K562 (cell line): ENCODE measurements at regions not wholly inside any gene's neighbourhood (a gene's known extent, or its start where the extent isn't known, plus 50 kb on each side); places are given as distances from the start of the nearest gene placed in this dataset.
A peak's percentile ranks its signal among the peaks of the same experiment; 100 is the strongest.

Experiments used
- ATAC-seq: fragments of 200-7000 bp; cut with Tn5 transposase; 3 replicates; pipeline ENCODE4 v1.9.1; 2020; ENCODE audit warnings: moderate library complexity
- BruUV-seq: library from RNA; stranded (reverse); fragments of 400-500 nt; replicated peaks from 2 replicates; lab custom pipeline; 2021; lab: Mats Ljungman, UMichigan
- CTCF ChIA-PET: fragments of 300-600 bp; formaldehyde crosslinking; extraction: SDS; loops from one replicate; lab custom pipeline; 2021; ENCODE audit warnings: low intra/inter-chr PET ratio; lab: Yijun Ruan, JAX
- POLR2A ChIA-PET: fragments of 300-600, 350-650 bp; sonication (Branson Sonifier 250); formaldehyde crosslinking; extraction: SDS; loops from one replicate; lab custom pipeline; 2021; ENCODE audit warnings: antibody characterized with exemption, inconsistent platforms; lab: Yijun Ruan, JAX
- DNase-seq, 4 experiments: peaks; one replicate each; pipeline versions ENCODE4 v3.0.0 to v3.0.0-alpha.2; 2011 to 2018; ENCODE audit warnings: low spot score in 3 of 4, mixed read lengths in 3 of 4; ENCODE audit errors: extremely low read depth in 1 of 4
- FAIRE-seq: peaks from 2 replicates; lab custom pipeline; 2011; peaks lifted over from hg19 to GRCh38; lab: Jason Lieb, UNC
- H2AFZ ChIP-seq: 2 replicates; pipeline ENCODE4 v1.6.0; 2011; ENCODE audit warnings: low read depth, low read length, control low read depth, inconsistent platforms
- H3K27ac ChIP-seq: fragments of 200-600 bp; 3 replicates; pipeline ENCODE4 v1.8.0; 2011; ENCODE audit warnings: low read depth, mild to moderate bottlenecking, control low read depth, inconsistent platforms, low read length, moderate library complexity, mixed read lengths; ENCODE audit errors: extremely low read depth
- H3K27me3 ChIP-seq, 2 experiments: fragments of 300-600 bp in 1 of 2; 2 replicates in 1 of 2; 3 replicates in 1 of 2; pipeline versions ENCODE4 v1.6.0 to v1.8.0; 2011; ENCODE audit warnings: inconsistent platforms in 2 of 2, low read length in 2 of 2, mild to moderate bottlenecking in 1 of 2, mixed read lengths in 1 of 2, moderate library complexity in 1 of 2; ENCODE audit not compliant: control insufficient read depth in 2 of 2, insufficient read depth in 2 of 2
- H3K36me3 ChIP-seq: fragments of 300-600 bp; 3 replicates; pipeline ENCODE4 v1.8.0; 2011; ENCODE audit warnings: mild to moderate bottlenecking, low read length, inconsistent platforms; ENCODE audit not compliant: control insufficient read depth, insufficient read depth
- H3K4me1 ChIP-seq, 2 experiments: fragments of 200-600 bp in 1 of 2; replicated peaks in 1 of 2; 2 replicates in 1 of 2; 3 replicates in 1 of 2; pipeline versions ENCODE4 v1.5.1 to v1.8.0; 2011; ENCODE audit warnings: inconsistent platforms in 2 of 2, low read length in 2 of 2, mild to moderate bottlenecking in 1 of 2, mixed read lengths in 1 of 2, moderate library complexity in 1 of 2; ENCODE audit not compliant: control insufficient read depth in 2 of 2, insufficient read depth in 2 of 2
- H3K4me2 ChIP-seq: 2 replicates; pipeline ENCODE4 v1.6.1; 2011; ENCODE audit warnings: low read length, control low read depth, inconsistent platforms, mixed read lengths; ENCODE audit not compliant: insufficient read depth
- H3K4me3 ChIP-seq: fragments of 200-600 bp; sonication (generic), shearing (Covaris generic); 2 replicates; pipeline ENCODE4 v1.5.1; 2016; ENCODE audit warnings: control low read depth, inconsistent platforms
- H3K79me2 ChIP-seq: fragments of 200-600 bp; 3 replicates; pipeline ENCODE4 v1.8.0; 2011; ENCODE audit warnings: low read length, inconsistent platforms; ENCODE audit not compliant: control insufficient read depth, insufficient read depth
- H3K9ac ChIP-seq, 2 experiments: 2 replicates each; pipeline versions ENCODE4 v1.6.0 to v1.6.1; 2011; ENCODE audit warnings: low read depth in 2 of 2, low read length in 2 of 2, control low read depth in 1 of 2, inconsistent platforms in 1 of 2, mild to moderate bottlenecking in 1 of 2, mixed read lengths in 1 of 2; ENCODE audit not compliant: insufficient read depth in 1 of 2
- H3K9me1 ChIP-seq: one replicate; pipeline ENCODE4 v1.6.0; 2011; ENCODE audit warnings: inconsistent platforms, mild to moderate bottlenecking, low read length, moderate library complexity; ENCODE audit not compliant: control insufficient read depth, insufficient read depth
- H3K9me3 ChIP-seq: replicated peaks from 2 replicates; pipeline ENCODE4 v1.5.1; 2011; ENCODE audit warnings: low read depth, low read length, inconsistent platforms; ENCODE audit not compliant: control insufficient read depth, insufficient read depth
- H4K20me1 ChIP-seq: replicated peaks from 2 replicates; pipeline ENCODE4 v1.6.1; 2011; ENCODE audit warnings: low read length, inconsistent platforms, mixed read lengths; ENCODE audit not compliant: control insufficient read depth, insufficient read depth
- GABPA ChIP-seq: fragments of 200-800 bp; sonication (Bioruptor generic); conservative IDR thresholded peaks from 2 replicates; pipeline ENCODE4 v1.6.1; 2016; ENCODE audit warnings: low read depth, missing genetic modification characterization, missing compliant biosample characterization
- SMARCB1 ChIP-seq: IDR thresholded peaks from 2 replicates; pipeline ENCODE4 v1.6.1; 2011; ENCODE audit warnings: improper control_type of control experiment, low read depth; ENCODE audit not compliant: insufficient read length
- TCF7L2 ChIP-seq: fragments of 150-350 bp; IDR thresholded peaks from 2 replicates; pipeline ENCODE4 v1.6.1; 2016; ENCODE audit warnings: low read depth, mild to moderate bottlenecking, low read length, moderate library complexity
- WGBS: fragments of 100-300 bp; shearing (Covaris generic); methylation state at CpG from one replicate; pipeline ENCODE4 v1.1.6; 2016; ENCODE audit warnings: low coverage, mixed read lengths; ENCODE audit not compliant: insufficient coverage; ENCODE audit errors: missing lambda C conversion rate; 5-methylcytosine and 5-hydroxymethylcytosine counted together
- in situ Hi-C: fragments of 300-500 bp; cut with MboI; formaldehyde crosslinking; loops from 4 replicates; pipeline ENCODE4 v1.15.0; 2018; ENCODE audit warnings: inconsistent platforms, mixed read lengths
- intact Hi-C: fragments of 100-400 bp; cut with micrococcal nuclease; formaldehyde crosslinking; loops from 2 replicates; pipeline ENCODE4 v1.14.2; 2022

DNA sequence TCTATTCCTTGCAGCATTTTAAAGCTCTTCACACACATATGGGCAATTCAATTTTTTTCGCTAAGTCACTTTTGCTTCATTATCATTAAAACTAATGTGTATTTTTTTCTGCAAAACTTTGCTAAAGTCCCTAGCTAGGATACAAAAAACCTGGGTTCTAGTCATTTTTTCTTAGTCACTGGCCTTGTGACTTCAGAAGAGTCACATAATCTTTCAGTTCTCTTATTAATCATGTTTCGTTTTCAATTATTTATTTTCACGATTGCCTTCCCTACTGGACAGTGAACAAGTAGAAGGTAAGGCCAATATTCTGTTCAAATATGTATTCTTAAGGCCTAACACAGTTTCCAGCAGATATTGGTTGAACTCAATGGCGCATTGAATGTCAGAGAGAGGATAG, 60.9 kb upstream of the CYRIA start:
- CTCF ChIA-PET: no interaction called here
- no TSS peak for BruUV-seq
- Histone ChIP-seq H3K9me1 (no peaks in the 10 kb centered on the region), H3K9me3 (no peaks in the 10 kb centered on the region; the same call in 1 of the 2 replicates), H3K4me1 (no peaks in the 10 kb centered on the region), H3K4me2 (no peak overlapping the region), H3K79me2 (no peaks in the 10 kb centered on the region), H3K9ac (no peak overlapping the region), H4K20me1 (no peaks in the 10 kb centered on the region), H3K36me3 (no peaks in the 10 kb centered on the region), H3K27me3 (peaks cover 9 to 13% of the 10 kb centered on the region in 2 experiments; a peak in 4 of 5 replicates), H3K4me3 (no peak overlapping the region), H2AFZ (no peak overlapping the region), H3K27ac (no peak overlapping the region)
- FAIRE-seq (no peak), ATAC-seq (no peak), DNase-seq (no peak)
- TF ChIP-seq TCF7L2: no peak
- 6% methylated on average over 4 of the region's 4 CpGs for WGBS
- intact Hi-C loops (no loop called here), in situ Hi-C loops (no loop called here)
- POLR2A ChIA-PET: no interaction called here

DNA sequence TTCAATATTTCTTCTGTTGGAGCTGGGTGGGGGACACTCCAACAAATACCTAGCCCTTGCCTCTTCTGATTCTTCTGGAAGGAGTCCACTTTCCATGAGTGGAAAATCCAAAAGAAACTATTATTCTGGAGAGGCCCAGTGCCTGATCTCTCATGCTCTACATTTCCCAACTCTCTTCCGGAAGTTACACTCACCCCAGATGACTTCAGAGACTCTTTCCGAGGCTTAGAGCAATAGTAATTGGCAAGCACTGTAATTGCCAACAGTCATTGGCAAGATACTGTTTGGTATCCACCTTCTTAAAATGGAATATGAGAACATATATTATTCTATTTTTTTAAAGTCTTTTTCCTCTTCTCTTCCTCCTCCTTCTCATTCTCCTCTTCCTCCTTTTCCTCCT, 60.5 kb upstream of the CYRIA start:
- no peaks in the 10 kb centered on the region for H4K20me1 ChIP-seq
- DNase-seq (no peak), FAIRE-seq (no peak), ATAC-seq (no peak)
- no peaks in the 10 kb centered on the region for H3K79me2 ChIP-seq
- CTCF ChIA-PET: no interaction called here
- 0% methylated on average over 2 of the region's 2 CpGs for WGBS
- no TSS peak for BruUV-seq
- TF ChIP-seq GABPA: 0 out of 2 replicates have a peak, but pooled peaks have one; percentile 26
- no peak for TF ChIP-seq SMARCB1
- no peak overlapping the region for H3K4me2 ChIP-seq
- intact Hi-C loops (no loop called here), in situ Hi-C loops (no loop called here)
- POLR2A ChIA-PET: interaction anchor here (0.6 kb wide), 1 partner anchor 590 kb away, joined by 6 read pairs; no protein-coding TSS in a partner anchor
- H3K9me1 ChIP-seq: no peaks in the 10 kb centered on the region
- H3K9ac ChIP-seq: no peak overlapping the region
- no peaks in the 10 kb centered on the region for H3K4me1 ChIP-seq
- no peak overlapping the region for H2AFZ ChIP-seq
- no peaks in the 10 kb centered on the region; the same call in 1 of the 2 replicates for H3K9me3 ChIP-seq
- no peak overlapping the region for H3K27ac ChIP-seq
- H3K27me3 ChIP-seq: peaks cover 11 to 15% of the 10 kb centered on the region in 2 experiments; a peak in 4 of 5 replicates
- H3K4me3 ChIP-seq: no peak overlapping the region
- H3K36me3 ChIP-seq: no peaks in the 10 kb centered on the region
